Type B pancreatic cell (in vitro differentiated cells): ENCODE measurements at regions not wholly inside any gene's neighbourhood (a gene's known extent, or its start where the extent isn't known, plus 50 kb on each side); places are given as distances from the start of the nearest gene placed in this dataset.

Experiments
- DNase-seq: peaks from one replicate; pipeline ENCODE4 v3.0.0; 2021; ENCODE audit warnings: mixed read lengths; ENCODE audit not compliant: unreplicated experiment; ENCODE audit errors: extremely low spot score
- H3K27ac Mint-ChIP-seq: 2 replicates; pipeline ENCODE4 v1.8.0; 2021; ENCODE audit warnings: mild to moderate bottlenecking, mixed read lengths
- H3K27me3 Mint-ChIP-seq: 2 replicates; pipeline ENCODE4 v1.8.0; 2021; ENCODE audit warnings: mixed read lengths
- H3K36me3 Mint-ChIP-seq: 2 replicates; pipeline ENCODE4 v1.8.0; 2021; ENCODE audit warnings: mixed read lengths
- H3K4me1 Mint-ChIP-seq: one replicate; pipeline ENCODE4 v1.8.0; 2021; ENCODE audit warnings: mixed read lengths; ENCODE audit not compliant: unreplicated experiment
- H3K4me3 Mint-ChIP-seq: 2 replicates; pipeline ENCODE4 v1.8.0; 2021; ENCODE audit warnings: mild to moderate bottlenecking, mixed read lengths
- H3K9me3 Mint-ChIP-seq: 2 replicates; pipeline ENCODE4 v1.8.0; 2021; ENCODE audit warnings: mixed read lengths
- TF ChIP-seq, protein P1 (sequence below): fragments of 200-600 bp; sonication (generic); conservative IDR thresholded peaks from 2 replicates; pipeline ENCODE4 v1.5.0; 2021; ENCODE audit warnings: antibody characterized with exemption, mild to moderate bottlenecking

DNA sequence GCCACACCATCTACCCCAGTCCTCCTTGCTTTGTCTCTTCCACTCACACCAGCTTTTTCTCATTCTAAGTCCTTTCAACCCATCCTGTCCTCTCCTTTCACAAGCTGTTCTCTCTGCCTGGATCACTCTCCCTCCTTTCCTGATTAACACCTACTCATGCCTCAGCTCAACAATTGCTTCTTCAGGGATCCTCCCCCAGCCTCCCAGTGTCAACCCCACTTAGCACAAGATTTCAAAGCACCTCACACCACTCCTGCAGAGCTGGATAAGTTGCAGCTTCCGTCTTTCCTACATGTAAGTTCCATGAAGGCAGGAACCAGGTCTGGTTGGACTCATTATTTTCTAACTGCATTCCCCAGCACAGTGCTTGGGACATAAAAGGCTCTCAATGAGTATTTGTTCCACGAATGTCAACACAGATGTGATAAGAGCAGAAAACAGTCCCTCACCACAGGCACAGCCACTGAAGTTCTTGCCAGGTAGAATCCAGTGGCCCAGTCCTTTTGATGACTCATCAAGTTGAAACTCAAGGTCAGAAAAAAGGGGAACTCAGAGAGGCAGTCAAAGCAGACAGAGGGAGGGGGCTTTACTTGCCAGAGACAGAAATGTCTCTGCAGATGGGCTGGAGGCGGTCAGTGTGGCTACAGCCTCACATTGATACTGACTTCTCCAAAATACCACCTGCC, 193.4 kb upstream of the PRDM1 start:
- peaks cover 5% of the 10 kb centered on the region for H3K9me3 Mint-ChIP-seq
- H3K36me3 Mint-ChIP-seq, result no peaks in the 10 kb centered on the region
- TF ChIP-seq, protein P1, sequence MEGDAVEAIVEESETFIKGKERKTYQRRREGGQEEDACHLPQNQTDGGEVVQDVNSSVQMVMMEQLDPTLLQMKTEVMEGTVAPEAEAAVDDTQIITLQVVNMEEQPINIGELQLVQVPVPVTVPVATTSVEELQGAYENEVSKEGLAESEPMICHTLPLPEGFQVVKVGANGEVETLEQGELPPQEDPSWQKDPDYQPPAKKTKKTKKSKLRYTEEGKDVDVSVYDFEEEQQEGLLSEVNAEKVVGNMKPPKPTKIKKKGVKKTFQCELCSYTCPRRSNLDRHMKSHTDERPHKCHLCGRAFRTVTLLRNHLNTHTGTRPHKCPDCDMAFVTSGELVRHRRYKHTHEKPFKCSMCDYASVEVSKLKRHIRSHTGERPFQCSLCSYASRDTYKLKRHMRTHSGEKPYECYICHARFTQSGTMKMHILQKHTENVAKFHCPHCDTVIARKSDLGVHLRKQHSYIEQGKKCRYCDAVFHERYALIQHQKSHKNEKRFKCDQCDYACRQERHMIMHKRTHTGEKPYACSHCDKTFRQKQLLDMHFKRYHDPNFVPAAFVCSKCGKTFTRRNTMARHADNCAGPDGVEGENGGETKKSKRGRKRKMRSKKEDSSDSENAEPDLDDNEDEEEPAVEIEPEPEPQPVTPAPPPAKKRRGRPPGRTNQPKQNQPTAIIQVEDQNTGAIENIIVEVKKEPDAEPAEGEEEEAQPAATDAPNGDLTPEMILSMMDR, result no peak
- H3K27me3 Mint-ChIP-seq, result no peaks in the 10 kb centered on the region
- DNase-seq, result no peak
- H3K4me3 Mint-ChIP-seq, result no peak overlapping the region
- H3K4me1 Mint-ChIP-seq, result no peaks in the 10 kb centered on the region
- no peak overlapping the region for H3K27ac Mint-ChIP-seq

DNA sequence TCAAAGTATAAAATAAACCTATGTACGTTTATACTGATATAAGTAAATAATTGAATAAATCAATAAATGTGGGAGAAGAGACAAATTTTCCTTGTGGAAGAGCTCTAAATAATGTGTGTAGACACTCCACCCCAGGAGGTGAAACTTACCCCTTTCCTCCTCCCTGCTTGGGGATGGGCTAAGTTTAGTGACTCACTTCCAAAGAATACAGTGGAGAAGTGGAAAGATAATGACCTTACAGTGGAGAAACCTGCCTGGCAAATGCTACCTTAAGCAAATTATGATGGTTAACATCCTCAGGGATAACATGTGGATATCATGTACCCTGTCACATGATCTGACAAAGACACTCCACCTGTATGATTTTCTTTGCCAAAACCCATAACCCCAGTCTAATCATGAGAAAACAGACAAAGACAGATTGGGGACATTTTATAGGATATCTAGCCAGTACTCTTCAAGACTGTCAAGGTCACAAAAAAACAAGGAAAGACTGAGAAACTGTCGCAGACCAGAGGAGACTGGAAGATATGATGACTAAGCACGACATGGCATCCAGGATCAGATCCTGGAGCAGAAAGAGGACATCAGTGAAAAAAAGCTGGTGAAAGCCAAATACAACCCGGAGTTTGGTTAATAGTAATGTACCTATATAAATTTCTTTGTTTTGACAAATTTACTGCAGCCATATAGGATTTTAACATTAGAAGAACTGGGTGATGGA, 195.5 kb upstream of the PRDM1 start:
- no peaks in the 10 kb centered on the region for H3K4me1 Mint-ChIP-seq
- no peak for DNase-seq
- TF ChIP-seq, protein P1, result no peak
- no peak overlapping the region for H3K27ac Mint-ChIP-seq
- H3K27me3 Mint-ChIP-seq, result no peaks in the 10 kb centered on the region
- H3K9me3 Mint-ChIP-seq, result peaks cover 5% of the 10 kb centered on the region
- H3K4me3 Mint-ChIP-seq, result no peak overlapping the region
- H3K36me3 Mint-ChIP-seq, result no peaks in the 10 kb centered on the region

DNA sequence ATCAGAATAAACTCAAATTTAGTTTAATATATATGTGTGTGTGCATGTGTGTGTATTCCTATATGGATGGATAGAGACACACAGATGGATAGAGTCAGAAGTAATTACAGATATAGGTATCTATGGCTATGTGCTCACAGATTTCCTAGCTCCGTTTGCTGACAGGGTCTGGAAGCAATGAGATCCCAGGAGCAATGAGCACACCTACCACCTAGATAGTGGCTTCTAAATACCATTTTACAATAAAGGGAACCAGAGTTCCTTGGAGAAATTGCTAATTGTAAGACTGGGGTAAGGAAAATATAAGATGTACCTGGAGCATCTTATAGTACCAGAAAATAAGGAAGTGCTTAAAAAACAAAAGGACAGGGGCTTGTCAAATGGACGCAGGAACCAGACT, 196.2 kb upstream of the PRDM1 start:
- H3K4me3 Mint-ChIP-seq, result no peak overlapping the region
- H3K9me3 Mint-ChIP-seq, result peaks cover 5% of the 10 kb centered on the region
- no peak overlapping the region for H3K27ac Mint-ChIP-seq
- DNase-seq, result no peak
- TF ChIP-seq, protein P1, result no peak
- no peaks in the 10 kb centered on the region for H3K27me3 Mint-ChIP-seq
- no peaks in the 10 kb centered on the region for H3K36me3 Mint-ChIP-seq
- no peaks in the 10 kb centered on the region for H3K4me1 Mint-ChIP-seq

DNA sequence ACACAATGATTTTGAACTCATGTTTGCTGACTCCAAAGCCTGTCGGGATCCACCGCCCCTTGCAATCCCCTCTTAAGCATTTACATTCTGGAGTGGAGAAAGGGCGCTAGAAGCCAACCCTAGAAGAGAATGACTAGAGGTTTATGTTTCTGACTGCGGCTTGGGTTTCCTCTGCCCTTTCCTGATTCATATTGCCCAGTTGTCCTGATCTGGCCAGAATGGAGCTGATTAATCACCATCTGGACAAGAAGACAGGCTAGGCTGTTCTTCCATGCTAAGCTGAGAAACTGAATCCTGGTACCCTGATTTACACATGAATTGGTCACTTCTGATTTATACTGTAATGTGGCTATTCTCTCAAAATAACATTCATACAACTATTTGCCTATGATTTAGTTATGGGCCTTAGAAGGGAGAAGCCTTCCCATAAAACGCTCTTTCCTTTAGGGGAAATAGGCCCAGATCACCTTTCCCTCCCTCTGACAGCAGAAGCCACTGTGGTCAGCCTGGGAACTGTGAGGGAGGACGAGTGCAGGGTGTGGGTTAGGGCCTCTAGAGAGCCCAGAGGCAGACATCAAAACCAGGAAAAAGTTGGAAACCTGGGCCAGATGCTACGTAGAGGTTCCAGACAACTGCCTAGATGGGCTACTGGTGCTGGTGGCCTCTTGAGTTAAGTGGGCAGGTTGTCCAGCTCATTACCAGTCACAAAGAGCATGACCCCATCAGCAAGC, 199.2 kb upstream of the PRDM1 start:
- no peaks in the 10 kb centered on the region for H3K4me1 Mint-ChIP-seq

DNA sequence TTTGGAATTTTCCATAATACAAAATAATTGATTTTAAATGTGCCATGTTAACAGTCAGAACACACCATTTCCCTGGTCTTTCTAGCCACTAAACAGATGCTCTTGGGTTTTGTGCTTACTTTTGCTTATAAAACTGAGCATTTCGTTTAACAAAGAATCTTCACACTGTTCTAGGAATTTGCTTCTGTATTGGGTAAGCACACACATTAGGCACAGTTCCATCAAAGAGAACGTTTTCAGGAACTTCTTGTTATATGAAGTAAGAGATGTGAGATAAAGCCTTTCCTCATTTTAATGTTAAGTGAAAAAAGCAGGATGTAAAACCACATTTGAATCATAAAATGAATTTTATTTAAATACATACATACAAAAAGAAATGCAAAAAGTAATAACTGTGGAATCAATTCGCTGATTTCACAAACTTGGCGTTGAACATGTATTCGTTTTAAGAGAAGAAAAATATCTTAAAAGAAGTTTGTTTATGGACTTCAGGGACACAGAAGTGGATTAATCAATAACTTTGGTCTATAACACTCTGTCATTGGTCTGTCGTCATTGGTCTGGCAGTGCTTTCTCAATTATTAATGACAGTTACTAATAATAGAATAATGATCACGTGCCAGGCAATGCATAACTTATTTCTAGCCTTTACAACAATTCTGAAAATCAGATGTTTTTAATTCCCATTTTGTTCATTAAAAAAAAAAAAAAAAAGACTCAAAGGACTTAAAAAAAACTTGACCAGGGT, 199.9 kb upstream of the PRDM1 start:
- Mint-ChIP-seq H3K36me3 (no peaks in the 10 kb centered on the region), H3K4me3 (no peak overlapping the region), H3K9me3 (peaks cover 5% of the 10 kb centered on the region), H3K27me3 (no peaks in the 10 kb centered on the region), H3K27ac (no peak overlapping the region), H3K4me1 (no peaks in the 10 kb centered on the region)
- TF ChIP-seq, protein P1, result no peak
- no peak for DNase-seq

More for the DNA sequence above, 199.2 kb upstream of the PRDM1 start:
- no peak overlapping the region for H3K27ac Mint-ChIP-seq
- peaks cover 5% of the 10 kb centered on the region for H3K9me3 Mint-ChIP-seq
- H3K27me3 Mint-ChIP-seq, result no peaks in the 10 kb centered on the region
- TF ChIP-seq, protein P1, result no peak
- H3K36me3 Mint-ChIP-seq, result no peaks in the 10 kb centered on the region
- H3K4me3 Mint-ChIP-seq, result no peak overlapping the region
- no peak for DNase-seq
